GM12878 (cell line): ENCODE measurements at regions not wholly inside any gene's neighbourhood (a gene's known extent, or its start where the extent isn't known, plus 50 kb on each side); places are given as distances from the start of the nearest gene placed in this dataset.

ENCODE experiments used
- ATAC-seq: fragments of 200-7000 bp; cut with Tn5 transposase; 3 replicates; pipeline ENCODE4 v1.9.1; 2020; ENCODE audit warnings: mild to moderate bottlenecking, moderate library complexity
- BruUV-seq: library from RNA; stranded (reverse); fragments of 400-500 nt; replicated peaks from 2 replicates; lab custom pipeline; 2021; lab: Mats Ljungman, UMichigan
- CTCF ChIA-PET: fragments of 300-600 bp; sonication (Branson Sonifier 250); formaldehyde crosslinking; extraction: SDS; loops from one replicate; lab custom pipeline; 2021; ENCODE audit warnings: inconsistent platforms; lab: Yijun Ruan, JAX
- POLR2A ChIA-PET: fragments of 350-600 bp; formaldehyde crosslinking; extraction: SDS; loops from one replicate; lab custom pipeline; 2021; ENCODE audit warnings: inconsistent platforms; lab: Charles Lee
- RAD21 ChIA-PET: fragments of 300-600 bp; sonication (Branson Sonifier 250); formaldehyde crosslinking; loops from one replicate; lab custom pipeline; 2023; ENCODE audit warnings: antibody characterized with exemption; ENCODE audit not compliant: unreplicated experiment; lab: Charles Lee
- SMC1A ChIA-PET: fragments of 300-600 bp; sonication (Branson Sonifier 250); formaldehyde crosslinking; loops from one replicate; lab custom pipeline; 2023; ENCODE audit not compliant: unreplicated experiment, uncharacterized antibody; lab: Charles Lee
- DNase-seq: peaks from one replicate; pipeline ENCODE4 v3.0.0-alpha.2; 2011; ENCODE audit warnings: low read depth, low spot score
- FAIRE-seq: peaks from 3 replicates; lab custom pipeline; 2011; peaks lifted over from hg19 to GRCh38; lab: Jason Lieb, UNC
- H2AFZ ChIP-seq: 2 replicates; pipeline ENCODE4 v1.6.0; 2011; ENCODE audit warnings: low read depth, low read length, control low read depth; ENCODE audit not compliant: control insufficient read depth
- H3K27ac ChIP-seq: 2 replicates; pipeline ENCODE4 v1.5.1; 2011; ENCODE audit warnings: control low read depth; ENCODE audit not compliant: control insufficient read depth, insufficient read depth
- H3K27me3 ChIP-seq, 2 experiments: replicated peaks in 1 of 2; 2 replicates each; pipeline versions ENCODE4 v1.6.0 to v1.6.1; 2011; ENCODE audit warnings: low read length in 1 of 2; ENCODE audit not compliant: control insufficient read depth in 2 of 2, insufficient read depth in 2 of 2
- H3K36me3 ChIP-seq, 2 experiments: 2 replicates each; pipeline ENCODE4 v1.5.1; 2011; ENCODE audit warnings: low read length in 1 of 2; ENCODE audit not compliant: control insufficient read depth in 2 of 2, insufficient read depth in 2 of 2
- H3K4me1 ChIP-seq: 2 replicates; pipeline ENCODE4 v1.6.1; 2011; ENCODE audit warnings: mild to moderate bottlenecking, low read length, moderate library complexity, mixed read lengths; ENCODE audit not compliant: control insufficient read depth, insufficient read depth
- H3K4me2 ChIP-seq: 2 replicates; pipeline ENCODE4 v1.6.0; 2011; ENCODE audit warnings: control low read depth; ENCODE audit not compliant: control insufficient read depth, insufficient read depth
- H3K4me3 ChIP-seq: fragments of 200-600 bp; sonication (generic); 2 replicates; pipeline ENCODE4 v1.5.1; 2016
- H3K79me2 ChIP-seq: 2 replicates; pipeline ENCODE4 v1.6.0; 2011; ENCODE audit warnings: low read length; ENCODE audit not compliant: control insufficient read depth, insufficient read depth
- H3K9ac ChIP-seq: 2 replicates; pipeline ENCODE4 v1.8.0; 2011; ENCODE audit warnings: low read length, control low read depth, mixed read lengths; ENCODE audit not compliant: control insufficient read depth, insufficient read depth
- H3K9me3 ChIP-seq: replicated peaks from 3 replicates; pipeline ENCODE4 v1.5.1; 2011; ENCODE audit warnings: mild to moderate bottlenecking, low read length; ENCODE audit not compliant: control insufficient read depth, insufficient read depth
- H4K20me1 ChIP-seq: 2 replicates; pipeline ENCODE4 v1.6.0; 2011; ENCODE audit not compliant: control insufficient read depth, insufficient read depth
- FOS ChIP-seq: IDR thresholded peaks from 3 replicates; pipeline ENCODE4 v1.6.1; 2011; ENCODE audit warnings: borderline replicate concordance; ENCODE audit not compliant: insufficient read length; ENCODE audit errors: extremely low read depth
- KLF5 ChIP-seq: fragments of 450-650 bp; IDR thresholded peaks from 2 replicates; pipeline ENCODE4 v1.6.1; 2014; ENCODE audit warnings: mild to moderate bottlenecking; ENCODE audit not compliant: partially characterized antibody
- RELB ChIP-seq: fragments of 450-650 bp; IDR thresholded peaks from 2 replicates; pipeline ENCODE4 v1.6.1; 2017; ENCODE audit warnings: low read depth, mild to moderate bottlenecking, moderate library complexity
- SMAD1 ChIP-seq: fragments of 450-650 bp; IDR thresholded peaks from 2 replicates; pipeline ENCODE4 v1.6.1; 2018; ENCODE audit warnings: mild to moderate bottlenecking, low read depth; ENCODE audit not compliant: partially characterized antibody
- WGBS: methylation state at CpG from one replicate; pipeline ENCODE4 v1.1.6; 2016; ENCODE audit warnings: low lambda C conversion rate; ENCODE audit not compliant: insufficient replicate concordance, insufficient coverage; ENCODE audit errors: missing lambda C conversion rate; 5-methylcytosine and 5-hydroxymethylcytosine counted together
- in situ Hi-C: fragments of 300-500 bp; cut with MboI; formaldehyde crosslinking; loops from 9 replicates; pipeline ENCODE4 v1.14.3; 2018; ENCODE audit warnings: mixed read lengths
- intact Hi-C: fragments of 100-400 bp; cut with micrococcal nuclease; formaldehyde crosslinking; loops from one replicate; pipeline ENCODE4 v1.14.2; 2022; ENCODE audit not compliant: unreplicated experiment

- Histone ChIP-seq H4K20me1 (no peaks in the 10 kb centered on the region), H2AFZ (no peak overlapping the region), H3K79me2 (no peaks in the 10 kb centered on the region), H3K36me3 (no peaks in the 10 kb centered on the region), H3K4me3 (no peak overlapping the region), H3K9me3 (no peaks in the 10 kb centered on the region), H3K4me1 (no peaks in the 10 kb centered on the region), H3K9ac (no peak overlapping the region), H3K4me2 (no peak overlapping the region), H3K27ac (no peak overlapping the region), H3K27me3 (0 out of 4 replicates have a peak, but pooled peaks cover 0 to 2% of the 10 kb centered on the region in 2 experiments)
- DNase-seq: no peak
- WGBS: 68% methylated on average over 31 of the region's 31 CpGs
- ChIA-PET POLR2A (no interaction called here), CTCF (interaction anchor here (0.7 to 1.2 kb wide), 4 partner anchors 25 to 738 kb away, joined by 3 to 6 read pairs (median 3); no protein-coding TSS in a partner anchor), SMC1A (no interaction called here), RAD21 (no interaction called here)
- BruUV-seq: no TSS peak
- no peak for FAIRE-seq
- in situ Hi-C loops (loop anchor here (25.0 kb wide), 1 partner anchor 696 kb away; no protein-coding TSS in a partner anchor), intact Hi-C loops (no loop called here)
- ATAC-seq: no peak
- TF ChIP-seq SMAD1: no peak
- TF ChIP-seq KLF5: no peak
Observed at GRCh38 chr14:94690896-94691659, 78.8 kb downstream of the GSC start.

- ChIA-PET POLR2A (no interaction called here), CTCF (interaction anchor here (0.7 to 2.3 kb wide), 7 partner anchors 8 to 736 kb away, joined by 3 to 6 read pairs (median 4); no protein-coding TSS in a partner anchor), SMC1A (interaction anchor here (0.9 to 1.1 kb wide), 2 partner anchors 10 to 58 kb away, joined by 3 to 5 read pairs; no protein-coding TSS in a partner anchor), RAD21 (interaction anchor here (1.1 kb wide), 1 partner anchor 523 kb away, joined by 3 read pairs; no protein-coding TSS in a partner anchor)
- FAIRE-seq (no peak), DNase-seq (no peak), ATAC-seq (no peak)
- TF ChIP-seq FOS (no peak), RELB (no peak)
- intact Hi-C loops: no loop called here
- Histone ChIP-seq H3K9ac (no peak overlapping the region), H3K9me3 (no peaks in the 10 kb centered on the region), H3K79me2 (no peaks in the 10 kb centered on the region), H4K20me1 (no peaks in the 10 kb centered on the region), H3K4me1 (no peaks in the 10 kb centered on the region), H2AFZ (no peak overlapping the region), H3K4me2 (no peak overlapping the region), H3K27ac (no peak overlapping the region), H3K36me3 (no peaks in the 10 kb centered on the region), H3K4me3 (no peak overlapping the region), H3K27me3 (0 out of 4 replicates have a peak, but pooled peaks cover 0 to 2% of the 10 kb centered on the region in 2 experiments)
- 25% methylated on average over 12 of the region's 14 CpGs for WGBS
- in situ Hi-C loops: loop anchor here (25.0 kb wide), 1 partner anchor 697 kb away; no protein-coding TSS in a partner anchor
- BruUV-seq: no TSS peak
Observed at GRCh38 chr14:94690486-94690885, 78.3 kb downstream of the SERPINA3 start.
